DND-41 (cell line): ENCODE measurements at regions not wholly inside any gene's neighbourhood (a gene's known extent, or its start where the extent isn't known, plus 50 kb on each side); places are given as distances from the start of the nearest gene placed in this dataset.

Source experiments
- ATAC-seq: fragments of 200-7000 bp; cut with Tn5 transposase; 3 replicates; pipeline ENCODE4 v1.9.1; 2021; ENCODE audit warnings: low read depth; ENCODE audit not compliant: insufficient read depth
- DNase-seq: peaks from one replicate; pipeline ENCODE4 v3.0.0-alpha.2; 2020
- H2AFZ ChIP-seq: 2 replicates; pipeline ENCODE4 v1.6.0; 2012; ENCODE audit warnings: low read depth, low read length
- H3K27ac ChIP-seq: 2 replicates; pipeline ENCODE4 v1.5.1; 2012; ENCODE audit warnings: low read length, inconsistent platforms
- H3K27me3 ChIP-seq: fragments of 200-600 bp; sonication (generic); 2 replicates; pipeline ENCODE4 v1.6.0; 2012; ENCODE audit warnings: low read length, mild to moderate bottlenecking, inconsistent platforms; ENCODE audit not compliant: insufficient read depth, poor library complexity
- H3K36me3 ChIP-seq: 2 replicates; pipeline ENCODE4 v1.5.1; 2012; ENCODE audit warnings: low read length, inconsistent platforms; ENCODE audit not compliant: insufficient read depth
- H3K4me1 ChIP-seq: 2 replicates; pipeline ENCODE4 v1.5.1; 2012; ENCODE audit warnings: mild to moderate bottlenecking, low read length; ENCODE audit not compliant: insufficient read depth
- H3K4me2 ChIP-seq: 2 replicates; pipeline ENCODE4 v1.6.0; 2012; ENCODE audit warnings: mild to moderate bottlenecking, moderate library complexity, low read length, inconsistent platforms; ENCODE audit not compliant: insufficient read depth
- H3K4me3 ChIP-seq, 2 experiments: fragments of 200-600 bp in 1 of 2; shearing (Covaris generic) in 1 of 2; 2 replicates each; pipeline ENCODE4 v1.5.1; 2012 to 2016; ENCODE audit warnings: inconsistent platforms in 2 of 2, low read length in 2 of 2, mild to moderate bottlenecking in 2 of 2, low read depth in 1 of 2, moderate library complexity in 1 of 2
- H3K79me2 ChIP-seq: 2 replicates; pipeline ENCODE4 v1.6.0; 2012; ENCODE audit warnings: low read length, inconsistent platforms; ENCODE audit not compliant: insufficient read depth
- H3K9ac ChIP-seq: 2 replicates; pipeline ENCODE4 v1.6.0; 2012; ENCODE audit warnings: low read depth, mild to moderate bottlenecking, inconsistent platforms, low read length, moderate library complexity
- H3K9me3 ChIP-seq: 2 replicates; pipeline ENCODE4 v1.5.1; 2012; ENCODE audit warnings: low read length, moderate library complexity, mild to moderate bottlenecking, inconsistent platforms; ENCODE audit not compliant: insufficient read depth, severe bottlenecking
- H4K20me1 ChIP-seq: 2 replicates; pipeline ENCODE4 v1.6.0; 2012; ENCODE audit warnings: low read length; ENCODE audit not compliant: insufficient read depth
- CTCF ChIP-seq: IDR thresholded peaks from 2 replicates; pipeline ENCODE4 v1.5.1; 2012; ENCODE audit warnings: borderline replicate concordance, low read length, moderate library complexity, mild to moderate bottlenecking; ENCODE audit not compliant: poor library complexity, severe bottlenecking; ENCODE audit errors: extremely low read depth
- EZH2 ChIP-seq: IDR thresholded peaks from 3 replicates; pipeline ENCODE4 v1.6.1; 2012; ENCODE audit warnings: borderline replicate concordance, low read depth, mild to moderate bottlenecking, moderate library complexity, low read length, inconsistent platforms; ENCODE audit not compliant: severe bottlenecking

DNA sequence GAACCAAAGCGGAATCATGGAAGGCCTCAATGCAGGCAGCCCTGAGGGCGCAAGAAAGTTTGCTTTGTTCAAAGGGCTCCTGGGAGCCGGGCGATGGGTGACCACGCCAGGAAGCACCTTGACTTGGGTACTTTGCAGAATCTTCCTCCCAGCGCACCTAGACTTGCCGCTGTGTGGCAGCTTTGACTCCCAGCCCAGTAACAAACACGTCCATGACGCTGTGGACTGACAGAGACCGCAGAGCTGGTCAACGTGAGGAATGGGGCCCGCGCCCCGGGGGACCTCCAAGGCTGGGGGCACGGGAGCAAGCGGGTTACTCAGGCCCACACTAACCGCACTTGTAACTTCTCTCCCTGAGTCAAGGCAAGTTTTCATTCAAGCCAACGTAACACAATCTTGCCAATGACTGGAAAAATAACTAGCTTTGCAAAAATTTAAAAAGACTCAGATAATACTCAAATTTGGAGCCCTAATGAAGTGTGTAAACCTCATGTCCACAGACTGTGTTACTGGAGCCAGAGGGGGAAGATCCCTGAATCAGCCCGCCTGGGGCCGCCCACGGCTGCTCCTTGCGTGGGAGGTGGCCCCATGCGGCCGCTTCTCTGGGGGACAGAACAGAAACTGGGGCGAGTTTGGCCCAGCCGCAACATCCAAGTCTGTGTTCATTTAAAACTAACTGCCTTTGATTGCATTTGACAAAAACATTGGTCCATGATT, 130.8 kb downstream of the DNAJB6 start:
- H3K9ac ChIP-seq: no peak overlapping the region
- no peak overlapping the region for H2AFZ ChIP-seq
- H3K9me3 ChIP-seq: peaks cover 5% of the 10 kb centered on the region
- H3K27ac ChIP-seq: no peak overlapping the region
- no peaks in the 10 kb centered on the region for H4K20me1 ChIP-seq
- H3K27me3 ChIP-seq: no peaks in the 10 kb centered on the region
- H3K79me2 ChIP-seq: no peaks in the 10 kb centered on the region
- H3K4me2 ChIP-seq: no peak overlapping the region
- no peak for ATAC-seq
- no peak for DNase-seq
- no peaks in the 10 kb centered on the region for H3K36me3 ChIP-seq
- TF ChIP-seq EZH2: no peak
- TF ChIP-seq CTCF: no peak
- H3K4me3 ChIP-seq: no peak overlapping the region
- H3K4me1 ChIP-seq: peaks cover 22% of the 10 kb centered on the region

- Histone ChIP-seq H3K79me2 (no peaks in the 10 kb centered on the region), H3K27ac (no peak overlapping the region)
- no peak for ATAC-seq
Observed at GRCh38 chr7:157468221-157469111, 131.7 kb downstream of the DNAJB6 start.

GRCh38 chr7:157469181-157470016, 132.6 kb downstream of the DNAJB6 start:
- Histone ChIP-seq H2AFZ (no peak overlapping the region), H3K79me2 (no peaks in the 10 kb centered on the region), H3K4me3 (no peak overlapping the region), H3K9ac (no peak overlapping the region), H3K9me3 (peaks cover 17% of the 10 kb centered on the region), H3K27me3 (no peaks in the 10 kb centered on the region), H3K27ac (no peak overlapping the region), H3K36me3 (no peaks in the 10 kb centered on the region), H3K4me2 (no peak overlapping the region), H4K20me1 (no peaks in the 10 kb centered on the region), H3K4me1 (peaks cover 25% of the 10 kb centered on the region)
- DNase-seq (no peak), ATAC-seq (no peak)
- no peak for TF ChIP-seq EZH2
- TF ChIP-seq CTCF: no peak

More at GRCh38 chr7:157468221-157469111, 131.7 kb downstream of the DNAJB6 start:
- no peak for DNase-seq
- Histone ChIP-seq H3K9me3 (peaks cover 13% of the 10 kb centered on the region), H3K4me3 (no peak overlapping the region), H3K27me3 (no peaks in the 10 kb centered on the region), H3K36me3 (no peaks in the 10 kb centered on the region), H3K9ac (no peak overlapping the region), H3K4me1 (peaks cover 25% of the 10 kb centered on the region), H2AFZ (no peak overlapping the region), H3K4me2 (no peak overlapping the region), H4K20me1 (no peaks in the 10 kb centered on the region)
- TF ChIP-seq EZH2: no peak
- TF ChIP-seq CTCF: no peak
